ENCODE measurements at regions not wholly inside any gene's neighbourhood (a gene's known extent, or its start where the extent isn't known, plus 50 kb on each side); places are given as distances from the start of the nearest gene placed in this dataset.

- TF ChIP-seq EZH2 (IDR thresholded peaks at IDR 0.05; ENCODE audit: borderline replicate concordance, low read length) = no peak
- TF ChIP-seq CTCF (conservative IDR thresholded peaks at IDR 0.05 in 1 of 2, IDR thresholded peaks at IDR 0.05 in 1 of 2; ENCODE audit: extremely low read depth in 1 of 2, insufficient read depth in 1 of 2, low read depth in 1 of 2, low read length in 2 of 2) = no peak
These were observed 268.9 kb downstream of the SHOX2 start for GRCh38 chr3:157837336-157837735.

Measured in mammary epithelial cell (primary cell).